ENCODE measurements at regions not wholly inside any gene's neighbourhood (a gene's known extent, or its start where the extent isn't known, plus 50 kb on each side); places are given as distances from the start of the nearest gene placed in this dataset.

DNA sequence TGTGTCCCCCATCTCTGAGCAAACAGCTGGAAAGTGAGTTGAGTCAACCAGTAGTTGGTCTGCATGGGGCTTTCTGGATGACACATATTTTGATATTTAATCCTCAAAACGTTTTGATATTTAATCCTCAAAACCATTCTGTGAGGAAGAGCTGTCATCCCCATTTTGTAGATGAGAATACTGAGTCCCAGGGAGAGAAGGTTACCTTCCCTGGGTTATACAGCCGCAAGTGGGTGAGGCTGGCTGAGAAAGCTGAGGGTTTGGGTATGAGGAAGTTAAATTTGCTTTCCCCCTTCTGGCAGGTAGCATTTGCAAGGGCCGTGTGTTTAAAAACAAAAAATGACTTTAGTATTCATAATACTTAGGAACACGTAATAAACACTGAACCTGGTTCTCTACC is 447.2 kb downstream of the XYLT1 start:
- TF ChIP-seq, protein P1, sequence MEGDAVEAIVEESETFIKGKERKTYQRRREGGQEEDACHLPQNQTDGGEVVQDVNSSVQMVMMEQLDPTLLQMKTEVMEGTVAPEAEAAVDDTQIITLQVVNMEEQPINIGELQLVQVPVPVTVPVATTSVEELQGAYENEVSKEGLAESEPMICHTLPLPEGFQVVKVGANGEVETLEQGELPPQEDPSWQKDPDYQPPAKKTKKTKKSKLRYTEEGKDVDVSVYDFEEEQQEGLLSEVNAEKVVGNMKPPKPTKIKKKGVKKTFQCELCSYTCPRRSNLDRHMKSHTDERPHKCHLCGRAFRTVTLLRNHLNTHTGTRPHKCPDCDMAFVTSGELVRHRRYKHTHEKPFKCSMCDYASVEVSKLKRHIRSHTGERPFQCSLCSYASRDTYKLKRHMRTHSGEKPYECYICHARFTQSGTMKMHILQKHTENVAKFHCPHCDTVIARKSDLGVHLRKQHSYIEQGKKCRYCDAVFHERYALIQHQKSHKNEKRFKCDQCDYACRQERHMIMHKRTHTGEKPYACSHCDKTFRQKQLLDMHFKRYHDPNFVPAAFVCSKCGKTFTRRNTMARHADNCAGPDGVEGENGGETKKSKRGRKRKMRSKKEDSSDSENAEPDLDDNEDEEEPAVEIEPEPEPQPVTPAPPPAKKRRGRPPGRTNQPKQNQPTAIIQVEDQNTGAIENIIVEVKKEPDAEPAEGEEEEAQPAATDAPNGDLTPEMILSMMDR (conservative IDR thresholded peaks at IDR 0.05): no peak
- TF ChIP-seq ZFX (IDR thresholded peaks at IDR 0.05): no peak

Data from C4-2B (cell line).